Activated T-cell treated with anti-CD3 and anti-CD28 coated beads for 48 hours (primary cell): ENCODE measurements at regions not wholly inside any gene's neighbourhood (a gene's known extent, or its start where the extent isn't known, plus 50 kb on each side); places are given as distances from the start of the nearest gene placed in this dataset.

ENCODE experiments used
- DNase-seq: peaks from one replicate; pipeline ENCODE4 v3.0.0-alpha.2; 2020; ENCODE audit warnings: low read depth

DNA sequence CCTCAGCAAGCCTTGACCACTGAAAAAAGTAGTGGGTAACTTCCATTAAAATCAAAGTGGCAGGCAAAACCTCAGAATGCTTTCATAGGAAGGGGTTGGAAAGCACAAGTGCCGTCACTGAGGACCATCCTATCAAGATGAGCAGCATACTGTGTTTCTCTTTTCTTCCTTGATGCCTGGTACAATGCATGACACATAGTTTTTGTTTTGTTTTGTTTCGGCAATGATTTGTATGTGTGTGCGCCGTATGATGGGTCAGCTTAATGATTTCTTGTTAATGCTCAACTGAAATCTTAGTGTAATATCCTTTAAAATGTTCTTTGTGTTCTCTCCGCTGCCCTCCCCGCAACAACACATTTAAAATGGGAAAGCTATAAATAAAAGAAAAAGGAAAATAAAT is 476.4 kb upstream of the KCNMB2 start:
- no peak for DNase-seq

DNA sequence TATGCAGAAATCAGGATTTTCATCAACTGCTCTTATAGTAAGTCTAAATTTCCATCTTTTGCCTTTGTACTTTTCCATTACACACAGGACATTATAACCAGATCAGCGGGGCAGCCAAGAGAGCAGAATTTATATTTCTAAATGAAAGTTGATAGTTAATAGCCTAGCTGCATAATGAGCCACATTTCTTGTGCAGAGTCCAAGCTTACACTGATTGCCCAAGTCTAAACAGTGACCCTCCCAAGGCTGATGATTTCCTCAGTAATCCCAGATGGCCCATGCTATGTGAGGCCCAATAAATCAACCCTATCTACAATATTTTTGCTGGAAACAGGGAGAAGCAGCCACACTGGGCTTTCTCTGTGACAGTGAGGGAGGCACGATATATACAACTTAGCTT is 475.8 kb upstream of the KCNMB2 start:
- no peak for DNase-seq

DNA sequence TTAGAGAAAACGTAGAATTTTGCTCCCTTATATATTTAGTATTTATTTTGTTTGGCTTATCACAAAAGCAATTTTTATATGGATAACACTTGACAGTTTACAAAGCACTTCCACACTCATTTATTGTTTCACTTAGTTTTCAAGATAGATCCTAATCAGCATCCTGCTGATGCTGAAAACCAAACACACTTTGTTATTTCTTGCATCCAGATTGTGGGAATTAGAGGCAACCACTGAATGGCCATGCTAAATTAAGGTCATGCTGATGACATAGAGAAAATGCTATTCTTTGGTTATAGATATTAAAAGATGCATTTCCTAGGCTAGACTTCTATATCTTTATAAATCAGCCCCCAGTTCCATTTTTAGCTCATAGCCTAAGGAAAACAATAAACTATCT is 474.1 kb upstream of the KCNMB2 start:
- DNase-seq, result no peak

DNA sequence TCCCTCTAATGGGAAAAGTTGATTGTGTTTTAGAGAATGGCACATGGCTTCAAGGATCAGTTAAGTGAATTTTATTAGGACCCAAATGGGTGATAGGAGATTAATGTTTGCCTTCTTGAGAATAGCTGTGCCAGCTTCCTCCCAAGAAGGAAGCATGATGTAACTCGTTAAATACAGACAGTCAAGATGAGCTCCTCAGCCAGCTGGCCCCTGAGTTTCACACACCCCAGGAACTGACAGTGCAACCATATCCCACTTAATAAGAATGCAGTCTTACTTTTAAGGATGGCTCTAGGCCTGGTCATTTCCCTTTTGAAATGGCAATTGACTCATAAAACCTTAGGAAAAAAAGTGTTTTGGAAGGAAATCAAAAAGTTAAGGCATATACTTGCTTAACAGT is 472.8 kb upstream of the KCNMB2 start:
- no peak for DNase-seq

DNA sequence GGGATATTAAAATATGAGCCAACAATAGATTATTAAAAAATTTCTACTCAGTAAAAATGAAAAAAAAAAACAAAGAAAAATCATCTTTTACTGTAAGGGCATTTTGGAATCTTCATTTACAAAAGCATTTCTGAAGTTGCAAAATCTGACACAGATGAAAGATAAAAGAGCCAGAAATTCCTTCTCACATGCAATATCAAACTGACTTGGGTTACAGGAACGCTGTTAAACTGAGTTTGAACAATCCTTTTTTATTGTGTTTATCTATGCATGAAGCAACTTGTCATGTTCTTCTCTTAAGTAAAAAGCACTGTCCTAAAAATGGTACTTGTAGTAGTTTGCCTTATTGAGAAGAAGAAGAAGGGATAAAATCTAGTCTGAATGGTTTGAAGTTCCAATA is 468.5 kb upstream of the KCNMB2 start:
- no peak for DNase-seq

DNA sequence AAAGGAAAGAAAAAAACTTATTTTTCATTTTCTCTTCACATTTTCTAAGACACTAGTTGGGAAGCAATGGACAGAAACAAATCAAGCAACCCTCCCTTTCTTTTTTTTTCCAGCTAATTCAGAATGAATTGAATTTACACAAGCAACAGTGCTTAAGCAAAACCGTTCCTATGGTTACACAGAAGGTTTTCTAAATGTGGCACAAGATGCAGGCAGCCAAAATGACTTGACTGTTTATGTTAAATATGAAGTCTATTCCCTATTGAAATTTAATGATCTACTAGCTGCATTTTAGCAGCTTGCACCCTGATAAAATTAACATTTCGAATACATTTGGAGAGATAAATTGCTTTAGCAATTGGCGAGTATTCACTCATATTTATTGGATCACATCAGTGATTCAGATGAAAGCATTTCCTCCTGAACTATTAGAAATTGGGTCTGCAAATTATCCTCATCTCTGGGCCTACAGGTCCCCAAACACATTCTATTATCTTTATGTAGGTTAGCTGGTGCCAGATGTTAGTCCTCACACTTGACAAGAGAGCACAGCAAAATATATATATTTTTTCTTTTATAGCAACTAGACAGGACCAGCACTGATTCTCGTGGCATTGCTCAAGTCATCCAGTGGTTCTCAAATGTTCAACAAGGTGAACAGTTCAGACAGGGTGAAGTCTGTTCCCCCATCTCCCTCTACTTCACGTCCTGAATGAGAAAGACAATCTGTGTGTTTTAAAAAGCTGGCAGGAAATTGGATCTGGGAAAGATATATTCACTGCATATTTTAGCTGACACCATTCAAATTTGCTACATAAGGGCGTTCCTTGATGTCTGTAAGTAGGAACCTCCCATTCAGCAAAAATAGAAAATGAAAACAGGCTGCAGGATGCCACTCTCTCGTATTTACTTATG is 463.6 kb upstream of the KCNMB2 start:
- no peak for DNase-seq

DNA sequence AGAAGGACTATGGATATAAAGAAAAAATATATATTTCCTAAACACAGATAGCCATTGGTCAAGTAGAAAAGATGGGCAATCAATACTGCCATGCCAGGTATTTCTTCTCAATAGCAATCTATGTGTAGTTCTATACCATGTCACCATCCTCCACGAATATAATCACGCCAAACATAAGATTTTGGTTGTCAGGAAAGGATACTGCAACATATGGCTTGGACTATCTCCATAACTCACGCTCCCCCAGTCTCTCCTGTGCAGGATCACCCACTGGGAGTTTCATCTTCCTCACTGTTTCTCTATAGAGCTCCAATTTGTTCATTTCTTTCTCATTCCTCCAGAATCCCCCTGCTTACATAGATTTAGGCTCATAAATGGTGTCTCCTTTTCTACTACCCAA is 462.9 kb upstream of the KCNMB2 start:
- DNase-seq, result no peak

DNA sequence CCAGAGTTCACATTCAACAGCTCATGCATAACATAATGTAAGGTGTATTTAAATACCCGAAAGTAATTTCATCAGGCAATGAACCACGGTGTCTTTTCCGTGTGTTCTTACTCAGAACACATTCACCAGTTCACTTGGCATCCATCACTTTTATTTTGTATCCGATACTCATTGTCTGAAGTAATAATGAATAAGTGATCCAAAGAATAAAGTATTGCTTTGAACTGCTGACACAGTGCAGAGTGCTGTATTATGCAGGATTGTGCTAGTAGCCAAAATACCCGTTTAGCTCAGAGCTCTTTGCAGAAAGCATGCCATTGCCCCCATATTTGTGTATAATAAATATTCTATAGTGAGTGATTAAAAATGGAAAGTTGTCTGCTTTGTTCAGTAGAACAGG is 460.9 kb upstream of the KCNMB2 start:
- DNase-seq, result no peak

DNA sequence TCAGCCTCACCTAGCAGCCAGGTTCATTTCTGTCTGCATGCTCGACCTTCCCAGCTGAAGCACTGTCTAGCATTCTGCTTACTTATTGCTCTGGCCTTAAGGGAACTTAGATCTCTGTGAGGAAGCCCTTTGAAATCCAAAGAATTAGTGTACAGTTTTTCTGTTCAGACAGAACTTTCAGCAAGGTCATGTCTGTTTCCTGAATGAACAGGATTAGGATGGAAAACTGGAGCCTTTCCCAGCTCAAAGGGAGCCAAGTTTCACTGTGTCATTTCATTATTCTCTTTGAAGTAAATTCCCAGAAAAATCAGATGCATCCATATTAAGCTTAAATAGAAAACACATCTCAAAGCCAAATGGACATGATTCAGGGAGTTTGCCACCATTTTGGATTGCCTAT is 457.3 kb upstream of the KCNMB2 start:
- no peak for DNase-seq

DNA sequence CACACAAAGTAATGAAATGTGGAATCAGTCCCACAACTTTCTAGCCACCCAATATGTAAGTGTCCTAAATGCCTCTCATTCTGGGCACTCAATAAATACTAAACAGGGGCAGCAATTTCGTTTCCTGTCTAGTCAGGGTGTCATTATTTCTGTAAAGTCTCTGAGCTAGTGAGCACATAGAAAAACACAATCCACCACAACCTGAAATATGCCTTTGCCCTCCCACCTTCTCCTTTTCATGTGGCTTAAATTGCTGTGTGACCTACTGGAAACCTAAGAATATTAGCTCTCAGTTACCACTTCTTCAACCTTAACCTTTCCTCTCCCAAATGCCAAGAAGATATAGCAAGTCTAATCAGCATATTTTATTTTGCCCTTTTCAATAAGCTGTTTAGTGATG is 456.3 kb upstream of the KCNMB2 start:
- no peak for DNase-seq

DNA sequence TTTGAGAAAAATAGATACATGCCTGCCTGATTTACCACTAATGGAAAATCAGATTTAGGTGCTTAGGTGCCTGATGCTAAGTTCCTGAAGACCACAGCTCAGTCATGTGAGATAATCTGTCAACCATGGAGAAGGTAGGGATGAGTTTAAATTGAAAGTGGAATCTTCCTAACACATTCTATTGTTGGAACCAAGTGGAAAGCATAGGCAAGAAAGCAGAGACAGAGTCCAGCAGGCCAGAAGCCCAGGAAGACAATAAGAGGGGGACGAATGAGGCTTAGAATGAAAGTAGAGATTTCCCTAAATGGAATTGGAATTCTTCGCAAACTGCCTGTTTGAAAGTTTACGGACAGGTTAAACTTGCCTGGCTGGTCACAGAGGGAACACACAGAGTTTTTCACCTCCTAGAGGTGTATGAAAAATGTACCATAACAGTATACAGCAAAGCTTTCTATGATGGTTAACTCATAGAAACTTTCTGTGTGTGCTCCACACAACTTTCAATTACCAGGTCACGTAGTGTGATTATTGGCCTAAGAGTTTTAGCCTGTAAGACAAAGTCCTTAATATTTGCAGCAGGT is 453.8 kb upstream of the KCNMB2 start:
- no peak for DNase-seq

DNA sequence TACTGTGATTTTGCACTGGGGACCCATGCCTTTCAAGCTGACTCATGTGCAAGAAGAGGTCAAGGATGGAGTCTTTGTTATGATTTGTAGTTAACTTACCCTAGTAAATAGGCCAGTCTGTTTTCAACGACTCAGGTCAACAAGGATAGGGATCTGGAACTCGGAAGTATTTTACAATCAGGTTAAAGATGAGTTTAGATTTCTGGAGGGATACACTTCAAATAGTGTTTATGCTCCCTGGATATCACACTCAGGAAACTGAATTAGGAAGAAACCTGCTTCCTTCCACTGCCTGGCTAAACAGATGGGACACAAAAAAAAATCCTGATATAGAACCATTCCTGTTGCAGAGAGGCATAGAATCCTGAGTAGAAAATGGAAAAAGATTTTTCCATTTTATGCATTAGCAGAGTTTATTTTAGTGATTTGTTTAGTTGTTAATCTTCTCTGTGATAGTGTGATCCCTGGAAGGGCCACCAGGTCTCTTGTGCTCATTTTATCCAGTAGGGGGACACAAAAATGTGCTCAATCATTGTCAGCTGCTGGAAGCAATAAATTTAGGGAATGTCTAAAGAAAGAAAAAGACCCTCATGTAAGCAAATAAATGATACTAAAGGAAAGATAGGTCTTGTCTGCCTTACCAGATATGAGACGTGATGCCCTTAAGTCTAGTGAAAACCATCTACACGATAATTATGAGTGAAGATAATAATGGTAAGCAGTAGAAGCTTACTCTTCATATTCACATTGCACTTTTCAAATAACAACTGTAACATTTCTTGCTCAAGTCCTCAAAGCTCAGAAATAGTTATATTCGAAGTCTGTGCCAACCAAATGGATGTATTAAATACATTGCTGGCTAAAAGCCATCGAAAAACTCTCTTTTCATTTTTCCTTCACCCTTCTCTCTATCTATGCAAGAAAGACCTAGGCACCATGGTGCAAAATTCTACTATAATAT is 452.1 kb upstream of the KCNMB2 start:
- DNase-seq, result no peak

DNA sequence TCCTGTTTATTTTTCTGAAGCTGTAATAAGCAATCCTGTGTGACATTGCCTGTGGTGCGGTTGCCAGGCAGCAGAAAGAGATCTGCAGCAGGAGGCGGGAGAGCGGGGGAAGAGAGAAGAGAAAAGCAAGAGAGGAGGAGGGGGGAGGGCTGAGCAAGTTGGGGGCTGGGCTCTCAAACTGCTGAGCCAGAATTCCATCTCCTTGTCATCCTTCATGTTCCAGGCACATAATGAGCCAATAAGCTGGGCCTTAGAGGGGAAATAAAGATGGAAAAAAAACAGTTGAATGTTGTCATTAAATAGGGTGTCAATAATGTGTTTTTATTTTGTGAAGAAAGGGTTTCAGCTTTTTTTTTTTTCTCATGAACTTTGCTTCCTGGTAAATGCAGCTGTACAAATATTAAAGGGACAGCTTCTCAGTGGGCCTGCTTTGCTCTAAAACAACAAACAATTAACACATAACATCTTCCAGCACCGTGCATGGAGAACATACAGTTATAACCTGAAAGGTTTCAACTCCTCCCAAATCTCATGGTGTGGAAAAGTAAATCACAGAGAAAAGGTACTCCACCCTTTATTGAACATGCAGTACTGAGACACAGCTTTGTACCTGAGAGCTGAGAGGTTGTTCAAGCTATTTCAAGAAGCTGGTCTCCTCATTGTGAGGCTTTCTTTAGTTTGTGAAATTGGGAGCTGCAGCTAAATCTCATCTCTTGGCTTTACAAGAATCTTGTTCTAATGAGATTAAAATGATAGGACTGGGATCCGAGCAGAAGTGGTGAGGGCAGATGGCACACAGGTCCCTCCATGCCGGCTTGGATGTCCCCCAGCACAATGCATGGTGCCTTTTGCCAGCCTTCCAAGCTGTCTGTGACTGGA is 451.1 kb upstream of the KCNMB2 start:
- DNase-seq, result no peak

DNA sequence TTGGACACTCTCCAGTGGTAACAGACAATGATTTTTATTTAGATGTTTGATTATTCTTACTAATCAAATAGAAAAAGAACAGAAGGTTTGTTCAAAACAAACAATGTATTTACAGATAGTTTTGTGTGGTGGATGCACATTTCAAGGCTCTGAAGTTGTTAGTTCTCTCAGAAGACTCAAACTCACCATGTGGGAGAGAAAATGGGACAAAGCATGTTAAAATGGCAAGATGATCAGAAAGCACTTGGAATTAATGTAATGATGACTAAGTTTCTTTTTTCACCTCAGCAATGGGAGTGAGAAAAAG is 450.5 kb upstream of the KCNMB2 start:
- no peak for DNase-seq

DNA sequence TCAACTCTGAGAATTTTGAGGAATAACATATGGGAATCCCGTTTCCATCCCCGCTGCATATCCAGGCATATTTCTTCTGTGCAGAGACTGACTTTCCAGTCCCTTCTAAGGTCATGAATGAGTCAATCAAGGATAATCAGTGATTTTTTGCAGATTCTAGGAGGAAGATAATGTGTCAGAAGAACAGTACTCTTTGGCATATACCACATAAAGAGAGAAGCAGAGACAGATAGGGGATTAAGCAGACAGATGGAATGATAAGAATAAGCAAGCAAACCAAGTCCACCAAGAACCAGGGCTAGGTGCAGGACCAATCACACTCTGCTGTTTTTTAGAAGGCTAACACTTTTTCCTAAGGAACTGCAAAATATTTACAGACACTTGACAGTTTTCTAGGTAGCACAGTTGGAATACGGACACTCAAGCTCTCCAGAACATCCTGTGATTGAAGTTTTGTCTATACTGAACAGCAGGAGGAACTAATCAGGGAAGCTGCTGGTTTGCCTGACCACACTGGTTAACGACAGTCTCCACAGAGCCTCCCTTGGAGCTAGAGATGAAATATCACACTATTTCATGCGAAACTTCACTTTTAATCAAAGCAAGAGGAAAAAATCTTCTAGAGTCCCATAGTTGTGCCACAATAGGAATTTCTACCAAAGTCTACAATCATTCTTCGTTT is 450.0 kb upstream of the KCNMB2 start:
- DNase-seq, result no peak

DNA sequence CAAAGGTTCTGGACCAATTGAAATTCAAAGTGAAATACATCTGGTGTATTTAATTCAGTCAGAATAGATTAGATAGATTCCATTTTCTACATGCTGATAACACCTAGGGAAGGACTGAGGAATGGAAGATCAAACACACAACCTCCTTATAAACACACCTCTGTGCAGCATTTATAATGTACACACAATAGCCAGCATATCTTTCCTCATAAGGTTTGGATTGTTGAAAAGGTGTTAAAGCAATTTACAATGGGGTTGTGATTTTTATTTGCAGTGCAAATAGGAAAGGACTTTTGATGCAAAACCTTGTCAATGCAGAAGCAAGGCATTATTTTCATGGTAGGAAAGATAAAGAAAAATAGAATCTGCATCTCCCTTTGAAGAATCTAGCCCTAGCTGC is 448.9 kb upstream of the KCNMB2 start:
- no peak for DNase-seq

DNA sequence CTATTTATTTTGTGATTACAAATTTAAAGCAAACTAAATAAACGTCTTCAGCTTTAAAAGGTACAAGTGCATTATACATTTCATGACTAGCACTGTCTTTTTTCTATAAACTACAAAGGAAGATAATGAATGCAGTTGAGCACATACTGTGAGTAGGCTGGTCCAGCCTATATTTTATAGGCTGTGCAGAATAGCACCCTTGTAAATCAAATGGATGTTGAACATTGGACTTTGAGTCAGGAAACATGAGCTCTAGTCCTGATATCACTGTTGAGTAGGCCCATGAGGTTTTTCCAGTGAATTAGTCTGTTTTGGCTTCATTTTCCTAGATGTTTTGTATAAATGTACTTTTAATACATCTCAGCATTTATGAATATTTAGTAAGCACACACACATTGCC is 447.3 kb upstream of the KCNMB2 start:
- DNase-seq, result no peak

DNA sequence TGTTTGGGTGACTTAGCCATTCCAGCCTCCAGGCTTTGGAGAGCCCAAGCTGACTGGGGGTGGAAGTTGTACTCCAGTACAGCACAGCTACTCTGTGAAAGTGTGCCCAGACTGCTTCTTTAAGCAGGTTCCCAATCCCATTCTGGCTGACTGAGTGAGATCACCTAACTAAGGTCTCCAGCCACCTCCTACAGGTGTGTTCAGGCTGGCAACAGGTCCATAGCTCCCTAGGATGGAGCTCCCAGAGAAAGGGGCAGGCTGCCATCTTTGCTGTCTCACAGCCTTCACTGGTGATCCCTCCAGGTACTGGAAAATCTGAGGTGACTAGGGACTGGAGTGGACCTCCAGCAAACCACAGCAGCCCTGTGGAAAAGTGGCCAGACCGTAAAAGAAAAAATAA is 445.3 kb upstream of the KCNMB2 start:
- DNase-seq, result no peak

DNA sequence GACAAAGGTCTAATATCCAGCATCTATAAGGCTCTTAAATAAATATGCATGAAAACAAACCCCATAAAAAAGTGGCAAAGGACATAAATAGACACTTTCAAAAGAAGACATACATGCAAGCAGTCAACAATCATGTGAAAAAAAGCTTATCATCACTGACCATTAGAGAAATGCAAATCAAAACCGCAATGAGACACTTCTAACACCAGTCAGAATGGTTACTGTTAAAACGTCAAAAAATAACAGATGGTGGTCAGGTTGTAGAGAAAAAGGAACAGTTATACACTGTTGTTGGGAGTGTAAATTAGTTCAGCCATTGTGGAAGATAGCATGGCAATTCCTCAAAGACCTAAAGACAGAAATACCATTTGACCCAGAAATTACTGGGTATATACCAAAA is 440.7 kb upstream of the KCNMB2 start:
- DNase-seq, result no peak

DNA sequence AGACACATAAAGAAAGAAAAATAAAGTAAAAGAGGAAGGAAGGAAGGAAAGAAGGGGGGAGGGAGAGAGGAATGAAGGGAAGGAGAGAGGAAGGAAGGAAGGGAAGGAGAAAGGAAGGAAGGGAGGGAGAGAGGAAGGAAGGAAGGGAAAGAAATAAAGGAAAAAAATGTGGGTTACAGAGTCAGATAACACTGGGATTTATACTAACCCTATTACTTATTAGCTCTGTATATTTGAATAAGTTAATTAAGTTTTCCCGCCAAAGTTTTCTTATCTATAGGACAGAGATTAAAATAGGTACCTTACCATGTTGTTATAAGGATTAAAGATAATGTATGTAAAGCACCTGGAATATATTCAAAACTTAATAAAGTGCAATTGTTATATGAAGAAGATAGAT is 439.3 kb upstream of the KCNMB2 start:
- DNase-seq, result no peak

DNA sequence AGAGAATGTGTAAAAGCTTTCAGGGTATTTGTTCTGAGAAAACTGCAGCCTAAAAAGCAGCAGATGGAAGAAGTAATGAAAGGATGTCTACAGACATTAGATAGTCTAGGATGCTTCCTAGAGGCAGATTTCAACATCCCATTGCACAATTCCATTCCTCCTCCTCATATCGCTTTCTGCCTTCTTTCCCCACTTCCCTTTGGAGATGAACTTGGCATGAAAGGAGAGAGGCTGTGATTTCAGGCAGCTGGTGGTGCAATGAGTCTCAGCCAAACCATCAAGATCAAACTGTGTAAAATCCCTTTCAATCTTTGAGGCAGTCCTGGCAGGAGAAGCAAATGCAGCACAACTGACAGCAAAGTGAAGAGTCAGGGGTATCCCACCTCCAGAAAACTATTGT is 438.7 kb upstream of the KCNMB2 start:
- DNase-seq, result no peak
